ENCODE measurements at regions not wholly inside any gene's neighbourhood (a gene's known extent, or its start where the extent isn't known, plus 50 kb on each side); places are given as distances from the start of the nearest gene placed in this dataset.

DNA sequence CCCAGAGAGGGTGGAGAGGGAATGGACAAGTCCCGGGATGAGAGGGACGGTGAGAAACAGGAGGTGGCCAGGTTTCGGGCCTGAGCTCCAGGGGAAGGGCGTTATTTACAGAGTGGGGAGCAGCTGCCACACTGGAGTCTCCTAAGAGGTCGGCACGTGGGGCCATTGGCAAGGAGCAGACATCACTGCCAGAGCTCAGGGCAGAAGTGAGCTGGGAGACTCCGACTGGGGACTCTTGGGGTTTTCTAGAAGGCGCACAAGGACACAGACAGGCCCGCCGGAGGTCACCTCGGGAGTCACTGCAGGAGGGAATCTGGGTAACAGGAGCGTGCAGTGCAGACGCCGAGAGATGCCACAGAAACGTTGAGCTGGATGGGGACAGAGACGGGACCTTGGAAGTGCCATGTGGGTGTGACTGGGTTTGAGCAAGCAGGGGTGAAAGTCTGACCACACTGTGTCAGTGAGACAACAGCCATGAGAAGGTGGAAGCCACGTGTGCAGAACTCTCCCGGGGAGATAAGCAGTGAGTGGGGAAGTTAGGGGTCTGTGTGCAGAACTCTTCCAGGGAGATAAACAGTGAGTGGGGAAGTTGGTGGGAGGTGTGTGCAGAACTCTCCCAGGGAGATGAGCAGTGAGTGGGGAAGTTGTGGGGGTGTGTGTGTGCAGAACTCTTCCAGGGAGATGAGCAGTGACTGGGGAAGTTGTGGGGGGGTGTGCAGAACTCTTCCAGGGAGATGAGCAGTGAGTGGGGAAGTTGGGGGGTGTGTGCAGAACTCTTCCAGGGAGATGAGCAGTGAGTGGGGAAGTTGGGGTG lies 187.5 kb downstream of the SHANK2 start:
- no peak for DNase-seq (ENCODE audit: extremely low read depth, low read depth)
- TF ChIP-seq CTCF (IDR thresholded peaks at IDR 0.05; ENCODE audit: low read depth, low read length): no peak

GRCh38 chr11:71064183-71064582 lies 188.2 kb downstream of the SHANK2 start:
- no peak for TF ChIP-seq CTCF (IDR thresholded peaks at IDR 0.05; ENCODE audit: low read depth, low read length)
- DNase-seq (ENCODE audit: extremely low read depth, low read depth): no peak

GRCh38 chr11:71063129-71063528 lies 189.2 kb downstream of the SHANK2 start:
- no peak for TF ChIP-seq CTCF (IDR thresholded peaks at IDR 0.05; ENCODE audit: low read depth, low read length)
- no peak for DNase-seq (ENCODE audit: extremely low read depth, low read depth)

DNA sequence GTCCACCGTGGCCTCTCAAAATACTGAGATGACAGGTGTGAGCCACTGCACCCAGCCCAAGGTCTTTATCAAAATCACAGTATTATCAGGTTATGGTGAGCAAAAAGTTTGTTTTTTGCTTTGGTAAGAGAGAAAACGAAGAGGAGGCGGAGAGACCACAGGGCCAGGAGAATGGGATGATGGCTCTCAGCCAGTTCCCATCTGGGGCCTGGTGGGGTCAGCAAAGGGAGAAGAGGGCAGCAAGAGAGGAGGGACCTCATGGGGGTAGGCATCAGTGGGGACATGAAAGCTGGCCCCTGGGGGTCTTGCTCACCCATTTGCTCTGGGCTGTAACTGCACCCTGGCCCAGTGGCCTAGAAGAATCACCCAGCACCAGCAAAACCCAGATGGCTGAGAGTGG lies 190.2 kb downstream of the SHANK2 start:
- no peak for DNase-seq (ENCODE audit: extremely low read depth, low read depth)
- no peak for TF ChIP-seq CTCF (IDR thresholded peaks at IDR 0.05; ENCODE audit: low read depth, low read length)

DNA sequence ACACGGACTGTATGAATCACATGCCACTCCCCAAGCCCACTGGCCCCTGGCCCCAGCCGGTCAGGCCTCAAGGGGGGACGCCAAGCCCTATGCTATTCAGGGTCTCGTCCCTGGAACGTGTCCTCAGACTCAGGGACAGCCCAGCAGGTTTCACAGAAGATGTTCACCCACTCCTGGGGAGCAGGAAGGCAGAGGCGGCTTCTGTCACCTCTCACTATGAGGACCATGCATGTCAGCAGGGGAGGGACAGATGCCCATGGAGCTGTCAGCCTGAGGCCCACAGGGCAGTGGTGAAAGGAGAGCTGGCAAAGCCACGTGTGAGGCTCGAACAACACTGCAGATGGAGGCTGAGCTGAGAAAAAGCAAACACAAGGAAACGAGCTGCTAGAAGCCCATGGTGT lies 192.0 kb downstream of the SHANK2 start:
- no peak for TF ChIP-seq CTCF (IDR thresholded peaks at IDR 0.05; ENCODE audit: low read depth, low read length)
- DNase-seq (ENCODE audit: extremely low read depth, low read depth): no peak

DNA sequence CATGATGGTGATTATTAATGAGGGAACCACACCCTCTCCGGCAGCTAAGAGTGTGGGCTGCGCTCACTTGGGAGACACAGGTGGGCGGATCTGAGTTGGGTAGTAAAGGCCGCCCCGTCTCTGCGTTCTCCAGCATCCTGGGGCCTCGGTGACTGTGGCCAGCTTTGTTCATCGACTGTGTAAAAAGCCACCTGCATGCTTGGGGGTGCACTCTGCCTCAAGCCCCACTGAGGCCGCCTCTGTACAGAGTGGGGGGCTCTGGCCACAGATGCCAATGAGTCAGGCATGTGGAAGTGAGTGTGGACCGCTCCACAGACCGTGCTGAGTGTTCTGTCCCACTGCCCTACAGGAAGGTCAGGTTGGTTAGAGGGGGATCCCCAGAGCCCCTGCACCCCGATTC lies 192.7 kb downstream of the SHANK2 start:
- DNase-seq (ENCODE audit: extremely low read depth, low read depth): no peak
- TF ChIP-seq CTCF (IDR thresholded peaks at IDR 0.05; ENCODE audit: low read depth, low read length): no peak

GRCh38 chr11:71055925-71056324 lies 196.5 kb downstream of the SHANK2 start:
- DNase-seq (ENCODE audit: extremely low read depth, low read depth): no peak
- TF ChIP-seq CTCF (IDR thresholded peaks at IDR 0.05; ENCODE audit: low read depth, low read length): no peak

Data from AG09319 (cell line).